ENCODE measurements at regions not wholly inside any gene's neighbourhood (a gene's known extent, or its start where the extent isn't known, plus 50 kb on each side); places are given as distances from the start of the nearest gene placed in this dataset.

DNA sequence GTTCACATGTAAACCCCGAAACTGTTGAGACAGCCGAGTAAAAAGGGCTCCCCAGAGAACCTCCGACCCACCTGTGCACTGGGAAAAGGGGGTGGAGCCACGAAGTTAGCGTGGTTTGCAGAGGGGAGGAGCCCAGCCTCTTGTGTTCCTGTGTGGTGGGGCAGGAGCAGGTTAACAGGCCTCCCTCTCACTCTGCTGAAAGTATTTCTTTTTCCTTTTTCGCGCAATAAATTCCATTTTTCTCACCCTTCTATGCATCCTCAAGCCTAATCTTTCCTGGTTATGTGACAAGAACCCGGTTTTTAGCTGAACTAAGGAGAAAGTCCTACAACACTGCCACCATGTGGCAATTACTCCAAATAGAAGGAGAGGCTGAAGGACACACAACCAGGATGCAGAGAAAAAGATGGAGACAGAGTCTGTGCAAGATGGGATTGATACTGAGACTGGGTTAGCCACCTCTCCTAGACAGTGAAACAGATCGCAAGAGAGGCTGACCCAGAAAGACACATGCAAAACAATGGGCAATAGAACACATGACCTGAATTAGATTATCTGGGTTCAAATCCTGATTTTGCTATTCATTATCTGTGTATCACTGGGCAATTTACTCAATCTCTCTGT is 168.7 kb upstream of the PRSS16 start:
- no peak overlapping the region for H3K23ac ChIP-seq (ENCODE audit: low read depth, low read length)
- no peak overlapping the region for H2BK5ac ChIP-seq (ENCODE audit: low read depth, low read length, poor library complexity, severe bottlenecking)
- peak; percentile 98 for ATAC-seq (ENCODE audit: low read depth)
- peaks cover 5% of the 10 kb centered on the region for H3K27me3 ChIP-seq (ENCODE audit: control insufficient read depth, insufficient read depth, low read length)
- no peaks in the 10 kb centered on the region for H3K79me1 ChIP-seq (ENCODE audit: low read depth in 1 of 2, low read length in 2 of 2)
- H3K9ac ChIP-seq (ENCODE audit: low read depth, low read length) = no peak overlapping the region
- H3K9me3 ChIP-seq (ENCODE audit: control insufficient read depth, insufficient read depth, low read length) = no peaks in the 10 kb centered on the region
- no peak overlapping the region for H3K27ac ChIP-seq (ENCODE audit: insufficient read depth, low read length)
- H4K5ac ChIP-seq (ENCODE audit: low read depth, low read length) = no peak overlapping the region
- H4K20me1 ChIP-seq (ENCODE audit: insufficient read depth, low read length) = no peaks in the 10 kb centered on the region
- H3K4me3 ChIP-seq (ENCODE audit: insufficient read depth, low read depth, low read length) = no peak overlapping the region
- no peak overlapping the region for H3K18ac ChIP-seq (ENCODE audit: low read depth, low read length)
- no peak overlapping the region for H3K56ac ChIP-seq (ENCODE audit: extremely low read depth, insufficient read depth, low read length)
- H3K14ac ChIP-seq (replicated peaks; ENCODE audit: low read depth, low read length) = no peak overlapping the region
- CTCF ChIA-PET = interaction anchor here (1.0 to 2.3 kb wide), 3 partner anchors 8 to 477 kb away, joined by 3 to 7 read pairs (median 5); no protein-coding TSS in a partner anchor
- BruUV-seq (replicated peaks) = no TSS peak
- H3K36me3 ChIP-seq (ENCODE audit: control insufficient read depth, insufficient read depth, low read length) = no peaks in the 10 kb centered on the region
- H4K91ac ChIP-seq (ENCODE audit: insufficient read depth, low read depth, low read length) = no peak overlapping the region
- no peak overlapping the region for H3K4ac ChIP-seq (ENCODE audit: low read depth, low read length)
- no CpG with 5 or more reads among the region's 9 CpGs for WGBS, 2 experiments (ENCODE audit: extremely low coverage in 2 of 2, insufficient read length in 1 of 2)
- DNase-seq = peak; percentile 68
- no peak overlapping the region for H2AK5ac ChIP-seq (ENCODE audit: low read depth, low read length)
- in situ Hi-C loops (cut with MboI; ENCODE audit: low sequenced_read_pairs) = no loop called here
- intact Hi-C loops (cut with micrococcal nuclease) = loop anchor here (1.0 kb wide), 2 partner anchors 472 to 507 kb away; no protein-coding TSS in a partner anchor
- H2BK20ac ChIP-seq (ENCODE audit: low read depth, low read length) = no peak overlapping the region
- H2BK120ac ChIP-seq (ENCODE audit: low read depth, low read length) = no peak overlapping the region
- H3K9me1 ChIP-seq (ENCODE audit: insufficient read depth, low read length) = no peaks in the 10 kb centered on the region
- TF ChIP-seq POLR2A (IDR thresholded peaks at IDR 0.05; ENCODE audit: low read depth, low read length) = no peak
- no peak for TF ChIP-seq CHD1 (IDR thresholded peaks at IDR 0.05; ENCODE audit: low read depth, low read length)
- no peak for TF ChIP-seq RCOR1 (IDR thresholded peaks at IDR 0.05; ENCODE audit: insufficient replicate concordance, low read length)
- no peak for TF ChIP-seq RFX5 (IDR thresholded peaks at IDR 0.05; ENCODE audit: low read depth, low read length)
- TF ChIP-seq FOS (IDR thresholded peaks at IDR 0.05; ENCODE audit: low read depth, low read length) = no peak
- peak; percentile 33; the same call in 1 of the 2 replicates for TF ChIP-seq MAFK (IDR thresholded peaks at IDR 0.05; ENCODE audit: low read depth, low read length)
- TF ChIP-seq MAZ (IDR thresholded peaks at IDR 0.05; ENCODE audit: borderline replicate concordance, low read depth, low read length) = no peak
- peak; percentile 84 for TF ChIP-seq SMC3 (IDR thresholded peaks at IDR 0.05; ENCODE audit: low read depth, low read length)
- TF ChIP-seq CEBPB (IDR thresholded peaks at IDR 0.05; ENCODE audit: low read depth, low read length) = no peak
- TF ChIP-seq, protein P1, sequence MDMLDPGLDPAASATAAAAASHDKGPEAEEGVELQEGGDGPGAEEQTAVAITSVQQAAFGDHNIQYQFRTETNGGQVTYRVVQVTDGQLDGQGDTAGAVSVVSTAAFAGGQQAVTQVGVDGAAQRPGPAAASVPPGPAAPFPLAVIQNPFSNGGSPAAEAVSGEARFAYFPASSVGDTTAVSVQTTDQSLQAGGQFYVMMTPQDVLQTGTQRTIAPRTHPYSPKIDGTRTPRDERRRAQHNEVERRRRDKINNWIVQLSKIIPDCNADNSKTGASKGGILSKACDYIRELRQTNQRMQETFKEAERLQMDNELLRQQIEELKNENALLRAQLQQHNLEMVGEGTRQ (IDR thresholded peaks at IDR 0.05; ENCODE audit: low read depth, low read length) = no peak
- TF ChIP-seq MXI1 (IDR thresholded peaks at IDR 0.05; ENCODE audit: borderline replicate concordance, low read depth, low read length) = no peak
- TF ChIP-seq RAD21 (IDR thresholded peaks at IDR 0.05; ENCODE audit: low read length) = peak; percentile 74
- peak; percentile 73 for TF ChIP-seq CTCF (conservative IDR thresholded peaks at IDR 0.05; ENCODE audit: low read depth, low read length)
- no peak overlapping the region for H2BK15ac ChIP-seq (ENCODE audit: low read depth, low read length)
- no peak overlapping the region for H4K8ac ChIP-seq (ENCODE audit: low read depth in 2 of 2, low read length in 2 of 2)
- H3K4me1 ChIP-seq (ENCODE audit: control insufficient read depth, insufficient read depth, low read length) = no peaks in the 10 kb centered on the region
- no peak overlapping the region for H2AK9ac ChIP-seq (replicated peaks; ENCODE audit: low read depth, low read length, poor library complexity)
- POLR2A ChIA-PET (ENCODE audit: unreplicated experiment) = no interaction called here
- peak overlapping the region; percentile 69 for H2AFZ ChIP-seq (replicated peaks; ENCODE audit: low read length, poor library complexity)
- dilution Hi-C loops (cut with HindIII; ENCODE audit: low sequenced_read_pairs, unreplicated experiment) = no loop called here
- peak overlapping the region; percentile 70 for H3K4me2 ChIP-seq (ENCODE audit: low read depth, low read length)

All from IMR-90 (cell line).